Skin of body (tissue), 1 donor: ENCODE measurements at regions not wholly inside any gene's neighbourhood (a gene's known extent, or its start where the extent isn't known, plus 50 kb on each side); places are given as distances from the start of the nearest gene placed in this dataset.
"Not testable (repeated sequence)": the region's sequence is repeated elsewhere in the genome, so short reads cannot be mapped to it uniquely, and the experiment has no call there.

Source experiments
- DNase-seq: peaks from one replicate; lab custom pipeline; 2025; lab: John Stamatoyannopoulos, UW

DNA sequence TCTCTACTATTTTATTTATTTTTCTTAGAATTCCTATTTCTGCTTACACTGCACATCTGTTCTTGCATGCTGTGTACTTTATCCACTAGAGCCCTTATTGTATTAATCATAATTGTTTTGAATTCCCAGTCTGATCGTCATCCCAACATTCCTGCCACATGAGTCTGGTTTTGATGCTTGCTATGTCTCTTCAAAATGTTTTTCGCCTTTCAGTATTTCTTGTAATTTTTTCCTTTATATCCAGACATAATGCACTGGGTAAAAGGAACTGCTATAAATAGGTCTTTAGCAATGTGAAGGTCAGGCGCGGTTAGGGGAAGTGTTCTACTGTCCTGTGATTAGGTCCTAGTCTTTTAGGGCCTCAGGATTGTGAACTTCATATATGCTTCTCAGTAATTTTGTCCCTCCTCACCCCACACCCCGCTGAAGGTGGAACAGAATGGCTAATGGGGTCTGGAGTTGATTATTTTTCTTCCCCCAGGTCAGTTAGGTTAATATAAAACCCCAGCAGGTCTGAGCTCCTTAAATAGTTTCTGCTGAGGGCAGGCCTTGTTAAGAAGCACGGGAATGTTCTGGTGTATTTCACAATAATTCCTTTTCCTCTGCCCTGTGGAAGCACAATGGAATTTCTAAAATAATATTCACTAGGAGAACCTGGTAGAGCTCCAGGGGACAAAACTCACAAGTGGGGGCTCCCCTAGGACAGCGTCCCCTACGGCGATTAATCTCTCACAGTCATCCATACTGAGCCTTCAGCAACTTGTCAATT, 146.6 kb upstream of the TUT7 start:
- DNase-seq = peak; percentile 90

DNA sequence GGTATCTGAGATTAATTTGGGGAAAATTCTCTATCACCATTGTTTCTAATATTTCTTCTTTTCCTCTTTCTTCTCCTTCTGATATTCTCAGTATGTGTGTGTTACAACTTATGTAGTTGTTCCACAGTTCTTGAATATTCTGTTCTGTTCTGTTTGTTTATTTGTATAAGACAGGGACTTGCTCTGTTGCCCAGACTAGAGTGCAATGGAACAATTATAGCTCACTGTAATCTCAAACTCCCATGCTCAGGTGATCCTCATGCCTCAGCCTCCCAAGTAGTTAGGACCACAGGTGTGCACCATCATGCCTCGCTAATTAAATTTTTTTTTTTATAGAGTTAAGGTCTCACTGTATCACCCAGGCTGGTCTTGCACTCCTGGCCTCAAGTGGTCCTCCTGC, 145.8 kb upstream of the TUT7 start:
- DNase-seq = no peak

DNA sequence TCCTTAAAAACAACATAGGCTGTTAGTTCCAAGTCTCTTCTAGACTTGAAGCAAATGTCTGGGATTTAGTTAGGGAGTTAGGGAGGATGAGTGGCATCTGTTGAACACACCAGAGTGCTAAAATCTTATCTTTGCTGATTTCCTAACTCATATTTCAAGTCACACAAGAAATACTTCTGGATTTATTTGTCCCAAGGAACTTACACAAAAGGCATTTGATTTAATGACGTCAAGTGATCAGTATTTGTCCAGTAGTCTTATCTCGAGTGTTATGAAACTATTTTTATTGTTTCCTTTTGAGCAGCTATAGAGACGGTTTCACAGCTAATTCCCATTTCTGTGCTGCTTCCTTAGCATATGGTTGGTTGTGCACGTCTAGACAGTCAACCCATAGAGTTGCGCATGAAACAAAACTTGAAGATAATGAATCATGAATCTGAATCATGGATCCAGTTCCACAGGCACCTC, 140.5 kb upstream of the TUT7 start:
- peak; percentile 92 for DNase-seq

DNA sequence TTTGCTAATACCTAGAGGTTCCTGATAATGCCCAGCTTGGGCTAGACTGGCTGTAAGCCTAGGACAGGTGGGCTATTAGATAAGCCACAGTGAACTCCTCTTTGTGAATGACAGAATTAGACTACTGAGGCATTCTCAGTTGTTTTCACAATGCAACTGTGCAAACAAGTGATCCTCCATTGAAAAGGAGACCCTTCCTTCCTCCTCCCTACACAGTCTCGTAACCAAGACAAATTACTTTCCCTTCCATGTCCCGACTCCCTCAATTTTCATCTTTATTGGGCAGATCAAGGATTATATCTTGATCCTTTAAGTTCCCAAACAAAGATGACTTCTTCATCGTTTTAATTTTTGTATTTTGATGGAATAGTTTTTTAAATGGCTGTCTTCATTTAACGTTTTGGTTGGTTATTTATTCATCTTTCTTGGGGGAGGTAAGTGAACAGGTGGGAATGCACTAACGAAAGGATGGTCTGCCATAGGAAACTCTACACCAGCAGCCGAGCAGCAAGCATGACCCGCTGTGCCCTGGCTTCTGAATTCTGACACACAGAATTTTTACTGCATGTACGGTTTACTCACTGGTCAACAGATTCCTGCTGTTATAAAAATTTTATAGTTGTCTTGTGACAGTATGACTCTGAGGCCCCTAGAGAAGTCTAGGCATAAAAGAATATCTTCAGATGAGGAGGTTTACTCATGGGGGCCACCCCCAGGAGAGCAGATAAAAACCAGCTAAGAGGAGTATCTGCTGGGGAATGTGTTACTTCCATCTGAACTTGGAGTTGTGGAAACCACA, 137.5 kb upstream of the TUT7 start:
- DNase-seq = no peak

DNA sequence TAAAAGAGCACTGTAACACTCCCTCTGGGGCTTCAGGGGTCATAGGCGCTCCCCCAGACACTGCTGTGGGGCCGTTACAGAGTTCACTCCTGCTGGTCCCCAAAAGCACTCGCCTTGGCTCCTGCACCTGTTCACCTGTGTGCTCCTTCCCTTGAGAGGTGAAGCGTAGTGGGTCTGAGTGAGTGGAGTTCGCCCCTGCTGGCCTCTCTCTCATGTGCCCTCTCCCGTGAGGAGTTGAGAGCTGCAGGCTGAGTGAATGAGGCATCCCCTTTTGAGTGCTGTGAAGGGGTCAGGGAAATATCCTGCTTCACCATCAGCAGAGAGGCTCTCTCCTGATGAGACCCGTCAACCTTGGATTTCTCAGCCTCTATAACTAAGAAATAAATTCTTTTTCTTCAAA, 134.6 kb upstream of the TUT7 start:
- no peak for DNase-seq

DNA sequence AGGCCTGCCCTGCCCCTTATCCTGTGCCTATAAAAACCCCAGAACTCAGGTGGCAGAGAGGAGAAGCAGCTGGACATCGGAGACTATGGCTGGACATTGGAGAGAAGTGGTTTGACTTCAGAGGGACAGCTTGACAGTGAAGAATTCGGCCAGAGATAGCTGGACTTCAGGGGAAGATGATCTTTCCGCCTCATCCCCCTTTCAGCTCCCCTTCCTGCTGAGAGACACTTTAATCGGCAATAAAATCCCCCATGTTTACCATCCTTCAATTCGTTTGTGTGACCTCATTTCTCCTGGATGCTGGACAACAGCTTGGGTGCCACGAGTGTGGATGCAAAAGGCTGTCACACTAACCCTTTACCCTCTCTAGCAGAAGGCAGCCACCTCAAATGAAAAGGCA, 134.1 kb upstream of the TUT7 start:
- DNase-seq = no peak

DNA sequence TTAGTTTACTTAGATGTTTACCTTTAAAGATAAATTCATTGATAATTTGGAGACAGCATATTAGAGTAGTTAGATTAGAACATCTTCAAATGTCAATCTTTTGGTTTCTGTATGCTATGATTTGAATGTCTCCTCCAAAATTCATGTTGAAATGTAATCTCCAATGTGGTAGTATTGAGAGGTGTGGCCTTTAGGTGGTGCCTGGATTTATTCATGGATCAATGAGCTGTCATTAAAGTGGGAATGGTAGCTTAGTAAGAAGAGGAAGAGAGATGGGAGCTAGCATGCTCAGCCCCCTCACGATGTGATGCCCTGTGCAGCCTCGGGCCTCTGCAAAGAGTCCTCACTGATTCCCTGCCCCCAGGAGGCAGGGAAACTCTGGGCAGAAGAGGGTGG, 133.6 kb upstream of the TUT7 start:
- DNase-seq = no peak

DNA sequence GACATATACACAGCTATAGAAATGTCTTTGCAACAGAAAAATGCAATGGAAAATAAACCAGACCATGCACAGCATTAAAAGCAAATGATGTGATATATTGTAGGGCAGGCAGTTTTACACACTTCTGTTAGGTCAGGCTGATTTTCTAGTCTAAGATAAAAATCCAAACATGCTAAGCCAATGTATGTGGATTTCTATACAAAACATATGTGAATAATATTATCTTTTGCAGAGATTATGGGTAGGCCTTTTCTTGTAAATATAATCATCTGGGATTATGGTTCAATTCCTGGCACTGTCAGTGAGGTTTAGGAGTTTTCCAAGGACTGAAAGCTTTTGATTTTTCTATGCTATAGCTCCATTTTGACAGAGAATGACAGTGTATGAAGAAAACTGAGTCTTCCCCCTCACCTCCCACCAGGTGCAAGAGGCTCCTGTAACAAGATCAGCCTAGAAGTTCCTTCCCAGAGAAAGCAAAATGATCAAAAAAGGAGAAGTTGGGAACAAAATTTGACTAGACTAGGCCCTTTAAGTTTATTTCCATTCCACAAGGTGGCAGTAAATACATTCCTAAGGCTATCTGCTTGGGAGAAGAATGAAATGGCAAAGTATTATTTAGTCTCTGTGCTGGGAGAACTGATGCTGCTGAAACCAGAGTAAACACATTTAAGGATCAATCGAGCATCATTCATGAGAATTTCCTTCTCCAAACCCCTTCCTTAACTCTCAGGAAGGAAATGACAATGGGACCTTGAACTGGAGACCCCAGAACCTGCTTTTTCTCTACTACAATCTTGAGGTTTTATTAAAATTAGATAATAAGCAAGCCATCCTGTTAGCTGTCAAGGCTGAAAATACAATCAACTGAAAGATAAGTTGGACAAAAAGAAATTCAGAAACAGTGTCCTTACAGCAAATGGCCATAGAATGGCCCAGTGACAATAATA, 133.0 kb upstream of the TUT7 start:
- peak; percentile 80 for DNase-seq

DNA sequence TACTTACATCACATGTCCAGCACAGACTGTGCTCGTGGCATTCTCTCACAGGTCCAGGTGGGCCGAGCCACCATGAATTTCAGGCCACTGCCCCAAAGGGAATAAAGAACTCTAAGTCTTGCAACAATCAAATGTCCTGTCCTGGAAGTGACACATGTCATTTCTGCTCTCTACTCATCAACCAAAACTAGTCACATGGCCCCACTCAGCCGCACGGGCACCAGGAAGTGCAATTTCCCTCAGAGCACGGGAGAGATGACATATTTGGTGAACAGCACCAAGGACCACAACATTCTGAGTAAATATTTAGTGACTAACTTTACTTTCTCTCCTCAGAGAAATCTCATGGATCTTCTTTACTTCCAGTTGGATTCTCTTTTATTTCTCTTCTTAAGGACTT, 131.1 kb upstream of the TUT7 start:
- no peak for DNase-seq

DNA sequence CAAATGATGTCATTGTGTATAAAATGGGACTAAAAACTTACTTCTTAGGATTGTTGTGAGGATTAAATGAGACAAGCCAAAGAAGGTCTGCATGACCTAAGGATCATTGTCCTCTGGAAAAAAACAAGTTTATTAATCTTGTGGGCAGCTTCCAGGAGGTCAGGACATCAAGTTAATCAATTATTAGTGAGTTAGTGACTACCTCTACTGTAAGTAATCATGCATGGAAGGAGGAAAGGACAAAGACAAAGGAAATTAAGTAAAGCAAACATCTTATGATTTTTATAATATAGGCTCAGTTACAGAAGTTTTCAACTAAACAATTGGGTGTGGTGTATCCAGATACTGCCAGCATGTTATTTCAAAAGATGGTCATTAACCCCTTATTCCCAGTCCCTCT, 129.3 kb upstream of the TUT7 start:
- no peak for DNase-seq

DNA sequence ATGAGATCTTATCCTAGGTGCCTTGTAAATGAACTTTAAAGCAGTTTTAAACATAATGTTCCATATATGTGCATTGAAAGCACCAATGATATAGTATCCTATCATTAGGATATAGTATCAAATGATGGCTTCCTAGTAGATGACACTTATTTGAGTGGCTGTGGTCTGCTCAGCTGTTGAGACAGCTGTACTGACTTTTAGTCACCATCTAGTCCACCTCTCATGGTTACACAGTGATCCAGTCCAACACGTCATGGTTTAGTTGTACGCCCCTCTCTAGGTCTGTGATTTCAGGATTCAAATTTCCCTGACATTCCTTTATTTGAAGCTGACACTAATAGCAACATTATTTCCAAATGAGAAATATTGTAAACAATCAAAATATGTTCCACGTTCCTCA, 127.3 kb upstream of the TUT7 start:
- no peak for DNase-seq

DNA sequence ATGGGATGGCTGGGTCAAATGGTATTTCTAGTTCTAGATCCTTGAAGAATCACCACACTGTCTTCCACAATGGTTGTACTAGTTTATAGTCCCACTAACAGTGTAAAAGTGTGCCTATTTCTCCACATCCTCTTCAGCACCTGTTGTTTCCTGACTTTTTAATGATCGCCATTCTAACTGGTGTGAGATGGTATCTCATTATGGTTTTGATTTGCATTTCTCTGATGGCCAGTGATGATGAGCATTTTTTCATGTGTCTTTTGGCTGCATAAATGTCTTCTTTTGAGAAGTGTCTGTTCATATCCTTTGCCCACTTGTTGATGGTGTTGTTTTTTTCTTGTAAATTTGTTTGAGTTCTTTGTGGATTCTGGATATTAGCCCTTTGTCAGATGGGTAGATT, 121.0 kb upstream of the TUT7 start:
- not testable (repeated sequence) for DNase-seq

DNA sequence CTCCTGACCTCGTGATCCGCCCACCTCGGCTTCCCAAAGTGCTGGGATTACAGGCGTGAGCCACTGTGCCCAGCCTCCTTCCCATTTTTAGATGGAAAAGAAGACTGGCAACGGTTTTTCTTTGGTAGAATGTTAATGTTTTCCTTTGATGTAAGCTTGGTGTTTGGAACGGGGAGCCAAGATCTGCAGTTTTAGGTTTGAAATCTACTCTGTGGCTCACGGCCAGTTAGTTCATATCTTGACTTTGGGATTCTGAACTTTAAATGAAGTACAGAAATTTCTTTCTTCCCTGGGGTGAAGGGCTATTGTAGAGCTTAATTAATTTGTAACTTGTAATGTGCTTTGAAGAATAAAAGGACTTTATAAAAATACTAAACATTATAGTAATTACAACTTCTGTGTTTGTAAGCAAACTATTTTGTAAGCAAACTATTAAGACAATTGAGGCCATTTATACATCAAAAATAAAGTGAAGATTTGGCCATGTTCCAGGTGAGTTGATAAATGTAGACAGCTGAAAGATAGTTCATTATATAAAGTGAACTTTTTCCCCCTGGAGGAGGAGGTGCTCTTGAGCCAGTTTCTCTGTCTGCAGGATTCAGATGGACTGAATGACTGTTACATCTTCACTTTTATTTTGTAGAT, 117.1 kb upstream of the TUT7 start:
- no peak for DNase-seq

DNA sequence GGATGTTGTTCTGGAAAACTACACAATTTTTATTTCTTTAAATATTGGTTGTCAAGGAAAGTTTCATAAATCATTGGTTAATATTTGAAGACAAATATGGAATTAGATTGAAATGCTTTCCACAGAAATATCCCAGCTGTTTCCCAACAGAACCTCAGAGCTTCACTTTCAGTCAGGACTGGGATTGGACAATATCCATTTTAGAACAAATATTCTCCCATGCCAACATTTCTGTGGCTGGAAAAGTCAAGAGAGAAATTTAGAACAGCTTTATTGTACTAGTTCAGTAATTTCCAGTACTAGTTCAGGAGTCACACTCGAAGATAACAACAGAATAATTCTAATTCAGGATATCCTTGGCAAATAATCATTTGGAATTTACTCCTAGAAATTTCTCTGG, 116.1 kb upstream of the TUT7 start:
- peak; percentile 15 for DNase-seq

DNA sequence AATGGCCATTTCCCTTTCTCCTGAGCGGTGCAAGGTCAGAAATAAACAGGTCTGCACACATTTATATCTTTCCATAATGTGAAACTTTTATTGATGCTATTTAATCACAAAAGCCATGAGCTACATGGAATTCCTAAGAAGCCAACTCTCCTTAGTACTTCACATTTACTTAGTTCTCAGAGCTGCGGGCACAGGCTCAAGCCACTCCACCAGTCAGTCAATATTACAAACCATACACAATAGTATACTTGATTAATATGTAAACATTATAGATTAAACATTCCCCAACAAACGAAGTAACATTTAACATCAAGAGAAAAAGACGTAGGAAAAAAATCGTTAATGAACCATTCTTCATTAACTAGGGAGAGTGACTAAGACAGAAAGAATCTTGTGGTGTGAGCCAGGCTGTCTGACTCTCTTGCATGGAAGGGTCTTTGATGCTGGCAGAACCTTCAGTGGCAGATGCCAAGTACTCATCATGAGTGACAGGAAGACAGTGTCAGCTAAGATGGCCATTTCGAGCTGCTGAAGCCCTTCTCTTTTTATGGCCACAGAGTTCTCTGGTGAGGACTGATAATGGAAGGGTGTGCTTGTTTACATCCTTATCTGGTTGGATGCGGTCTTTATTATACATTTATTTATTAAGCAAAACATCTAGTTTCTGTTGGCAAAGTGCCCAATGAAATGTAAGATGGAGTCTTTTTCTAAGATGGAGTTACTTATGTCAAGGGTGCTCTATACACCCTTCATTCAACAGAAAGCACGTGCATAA, 115.5 kb upstream of the TUT7 start:
- no peak for DNase-seq

DNA sequence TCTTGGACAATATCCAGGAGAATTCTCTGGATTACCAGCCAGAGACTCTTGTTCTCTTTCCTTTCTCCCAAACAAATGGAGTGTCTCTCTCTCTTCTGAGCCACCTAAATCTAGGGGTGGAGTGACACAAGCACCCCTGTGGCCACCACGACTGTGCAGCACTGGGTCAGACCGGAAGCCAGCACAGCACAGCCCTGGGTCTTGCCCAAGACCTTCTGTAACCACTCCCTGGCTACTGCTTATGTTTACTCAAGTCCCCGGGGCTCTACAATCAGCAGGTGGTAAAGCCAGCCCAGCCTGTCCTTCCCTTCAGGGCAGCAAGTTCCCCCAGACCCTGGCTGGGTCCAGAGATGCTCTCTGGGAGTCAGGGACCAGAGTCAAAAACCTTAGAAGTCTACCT, 110.0 kb upstream of the TUT7 start:
- DNase-seq = no peak

DNA sequence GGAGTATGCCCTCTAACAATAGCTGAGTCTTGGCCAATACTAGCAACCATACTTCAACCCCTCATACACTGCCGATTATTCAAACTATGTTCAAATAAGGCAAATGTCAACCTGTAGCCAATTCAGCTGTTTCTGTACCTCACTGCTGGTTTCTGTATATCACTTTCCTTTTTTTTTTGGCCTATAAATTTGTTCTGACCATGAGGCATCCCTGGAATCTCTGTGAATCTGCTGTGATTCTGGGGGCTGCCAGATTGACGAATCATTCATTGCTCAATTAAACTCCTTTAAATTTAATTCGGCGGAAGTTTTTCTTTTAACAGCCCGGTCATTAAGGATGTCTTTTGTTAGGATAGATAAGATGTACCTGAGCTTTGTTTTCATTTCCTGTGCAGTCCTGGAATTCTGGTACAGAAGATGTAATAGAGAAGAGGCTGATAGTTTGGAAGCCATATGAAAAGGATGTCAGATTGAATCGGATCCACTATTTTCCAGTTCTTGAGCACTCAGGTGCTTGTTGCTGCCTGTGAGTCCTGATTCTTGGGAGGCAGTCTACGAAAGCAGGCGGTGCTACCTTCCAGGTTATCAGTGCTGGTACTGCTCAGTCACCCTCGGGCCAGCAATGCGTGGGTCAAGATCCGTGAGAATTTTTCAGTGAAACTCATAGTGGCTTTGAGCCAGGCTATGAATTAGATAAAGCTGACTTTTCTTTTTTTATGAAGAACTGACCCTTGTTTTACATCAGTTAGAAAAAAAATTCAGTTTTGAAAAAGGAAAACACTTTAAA, 106.2 kb upstream of the TUT7 start:
- no peak for DNase-seq

DNA sequence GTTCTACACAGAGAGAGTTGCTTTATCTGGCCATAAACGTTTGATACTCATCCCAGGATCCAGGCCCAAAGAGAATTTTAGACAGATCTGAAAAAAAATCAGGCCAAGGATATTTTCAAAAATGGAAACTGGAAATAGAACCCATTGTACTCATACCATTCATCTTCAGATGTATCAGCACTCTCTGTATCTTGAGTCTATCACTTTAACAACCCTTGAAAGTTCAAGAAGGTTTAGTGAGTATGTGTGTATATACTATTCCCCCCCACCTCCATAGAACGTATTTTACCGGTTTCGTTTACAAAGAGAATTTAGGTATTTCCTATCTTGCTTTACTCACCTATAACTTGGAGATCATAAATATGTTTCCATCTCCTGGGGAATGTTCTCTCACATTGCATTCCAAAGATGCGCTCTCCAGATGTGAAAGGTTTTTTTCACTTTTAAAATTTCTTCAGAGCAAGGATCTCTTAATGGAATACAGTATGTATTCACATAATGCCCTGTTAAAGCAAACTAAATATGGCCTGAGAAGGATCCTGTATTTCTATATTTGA, 105.5 kb upstream of the TUT7 start:
- no peak for DNase-seq

DNA sequence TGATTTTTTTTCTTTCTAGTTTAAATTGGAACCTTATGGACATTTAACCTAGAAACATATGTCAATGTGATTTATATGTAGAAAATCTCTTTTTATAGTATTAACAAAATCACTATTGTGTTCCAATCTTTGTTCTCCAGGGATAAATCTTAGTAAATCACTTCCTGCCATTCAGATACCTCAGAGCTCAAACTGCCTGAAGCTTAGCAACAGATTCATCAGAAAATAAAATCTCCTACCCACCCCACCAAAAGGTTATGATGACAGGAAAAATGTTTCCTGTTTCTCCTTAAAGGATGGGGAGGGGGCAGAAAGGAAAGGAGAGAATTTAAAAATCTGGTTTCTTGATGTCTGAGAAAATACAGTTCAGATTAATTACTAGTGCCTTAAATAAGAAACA, 105.0 kb upstream of the TUT7 start:
- peak; percentile 38 for DNase-seq
